Upper lobe of left lung (tissue), 4 donors: ENCODE measurements at regions not wholly inside any gene's neighbourhood (a gene's known extent, or its start where the extent isn't known, plus 50 kb on each side); places are given as distances from the start of the nearest gene placed in this dataset.

Source experiments
- POLR2A ChIP-seq, 4 donors: fragments of 450-650 bp; IDR thresholded peaks; one replicate each; pipeline ENCODE4 v1.5.1; 2016 to 2017; ENCODE audit warnings: antibody characterized with exemption in 4 of 4, mild to moderate bottlenecking in 2 of 4
- POLR2AphosphoS5 ChIP-seq, 2 donors: sonication (generic); formaldehyde crosslinking; IDR thresholded peaks; one replicate each; pipeline ENCODE4 v1.5.1; 2017; ENCODE audit warnings: antibody characterized with exemption in 2 of 2
- TF ChIP-seq, protein P1 (sequence below), 6 experiments: fragments of 450-650 bp in 4 of 6; fragments of 200-600 bp in 2 of 6; sonication (generic) in 2 of 6; IDR thresholded peaks; one replicate each; pipeline ENCODE4 v1.5.1; 2016 to 2019; ENCODE audit warnings: antibody characterized with exemption in 6 of 6

DNA sequence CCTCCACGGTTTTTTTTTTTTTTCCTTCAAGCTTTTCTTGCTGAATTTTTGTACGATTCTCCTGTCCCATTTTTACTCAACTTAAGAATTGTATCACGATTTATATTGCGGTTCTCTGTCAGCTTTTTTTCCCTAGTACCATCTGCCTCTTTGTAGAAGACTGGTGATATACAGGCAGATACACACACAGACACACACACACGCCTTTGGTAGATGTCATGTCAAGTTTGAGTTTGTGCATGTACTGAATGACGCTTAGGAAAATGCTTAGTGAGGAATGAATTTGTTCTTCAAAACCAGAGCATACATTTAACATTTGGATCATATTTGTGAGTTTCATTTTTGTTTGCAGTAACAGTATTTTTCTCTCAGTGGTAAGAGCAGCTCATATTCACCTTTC is 82.0 kb upstream of the MBNL2 start:
- TF ChIP-seq, protein P1, sequence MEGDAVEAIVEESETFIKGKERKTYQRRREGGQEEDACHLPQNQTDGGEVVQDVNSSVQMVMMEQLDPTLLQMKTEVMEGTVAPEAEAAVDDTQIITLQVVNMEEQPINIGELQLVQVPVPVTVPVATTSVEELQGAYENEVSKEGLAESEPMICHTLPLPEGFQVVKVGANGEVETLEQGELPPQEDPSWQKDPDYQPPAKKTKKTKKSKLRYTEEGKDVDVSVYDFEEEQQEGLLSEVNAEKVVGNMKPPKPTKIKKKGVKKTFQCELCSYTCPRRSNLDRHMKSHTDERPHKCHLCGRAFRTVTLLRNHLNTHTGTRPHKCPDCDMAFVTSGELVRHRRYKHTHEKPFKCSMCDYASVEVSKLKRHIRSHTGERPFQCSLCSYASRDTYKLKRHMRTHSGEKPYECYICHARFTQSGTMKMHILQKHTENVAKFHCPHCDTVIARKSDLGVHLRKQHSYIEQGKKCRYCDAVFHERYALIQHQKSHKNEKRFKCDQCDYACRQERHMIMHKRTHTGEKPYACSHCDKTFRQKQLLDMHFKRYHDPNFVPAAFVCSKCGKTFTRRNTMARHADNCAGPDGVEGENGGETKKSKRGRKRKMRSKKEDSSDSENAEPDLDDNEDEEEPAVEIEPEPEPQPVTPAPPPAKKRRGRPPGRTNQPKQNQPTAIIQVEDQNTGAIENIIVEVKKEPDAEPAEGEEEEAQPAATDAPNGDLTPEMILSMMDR (IDR thresholded peaks at IDR 0.05): no peak
- TF ChIP-seq POLR2A (IDR thresholded peaks at IDR 0.05) (no peak), POLR2AphosphoS5 (IDR thresholded peaks at IDR 0.05) (no peak)
